HepG2 (cell line): ENCODE measurements at regions not wholly inside any gene's neighbourhood (a gene's known extent, or its start where the extent isn't known, plus 50 kb on each side); places are given as distances from the start of the nearest gene placed in this dataset.

Experiments
- ELF3 ChIP-seq: IDR thresholded peaks from 2 replicates; pipeline ENCODE4 v1.6.1; 2016; ENCODE audit warnings: missing genetic modification reagents, missing compliant biosample characterization
- MBD4 ChIP-seq: IDR thresholded peaks from 2 replicates; pipeline ENCODE4 v1.6.1; 2012; ENCODE audit warnings: low read length, inconsistent platforms, borderline replicate concordance
- NCOA5 ChIP-seq: sonication (generic); formaldehyde crosslinking; IDR thresholded peaks from 2 replicates; pipeline ENCODE4 v1.4.0; 2020; ENCODE audit warnings: missing genetic modification reagents
- RNF219 ChIP-seq: sonication (generic); formaldehyde crosslinking; IDR thresholded peaks from 2 replicates; pipeline ENCODE4 v1.5.0; 2020; ENCODE audit warnings: mild to moderate bottlenecking, missing genetic modification reagents
- TBP ChIP-seq: sonication (generic); formaldehyde crosslinking; IDR thresholded peaks from 2 replicates; pipeline ENCODE4 v1.5.0; 2020; ENCODE audit warnings: missing genetic modification reagents
- ZBTB44 ChIP-seq: sonication (generic); formaldehyde crosslinking; IDR thresholded peaks from 2 replicates; pipeline ENCODE4 v1.4.0; 2020; ENCODE audit warnings: missing genetic modification reagents
- ZNF343 ChIP-seq: sonication (generic); formaldehyde crosslinking; IDR thresholded peaks from 2 replicates; pipeline ENCODE4 v1.4.0; 2020; ENCODE audit warnings: mild to moderate bottlenecking, missing genetic modification reagents
- ZNF646 ChIP-seq: sonication (generic); formaldehyde crosslinking; IDR thresholded peaks from 2 replicates; pipeline ENCODE4 v1.9.0; 2021; ENCODE audit warnings: mild to moderate bottlenecking, missing genetic modification reagents
- ZNF878 ChIP-seq: sonication (generic); formaldehyde crosslinking; IDR thresholded peaks from 2 replicates; pipeline ENCODE4 v1.8.1; 2023; ENCODE audit warnings: mild to moderate bottlenecking, missing genetic modification reagents, moderate library complexity
- ZNF891 ChIP-seq: sonication (generic); formaldehyde crosslinking; IDR thresholded peaks from 2 replicates; pipeline ENCODE4 v1.5.0; 2020; ENCODE audit warnings: mild to moderate bottlenecking, missing genetic modification reagents
- TF ChIP-seq, protein P1 (sequence below), 2 experiments: fragments of 450-650 bp in 1 of 2; sonication (generic) in 1 of 2; formaldehyde crosslinking in 1 of 2; IDR thresholded peaks; 2 replicates each; pipeline versions ENCODE4 v1.6.1 to v1.8.0; 2016 to 2022; ENCODE audit warnings: antibody characterized with exemption in 1 of 2, mild to moderate bottlenecking in 1 of 2, missing genetic modification reagents in 1 of 2

DNA sequence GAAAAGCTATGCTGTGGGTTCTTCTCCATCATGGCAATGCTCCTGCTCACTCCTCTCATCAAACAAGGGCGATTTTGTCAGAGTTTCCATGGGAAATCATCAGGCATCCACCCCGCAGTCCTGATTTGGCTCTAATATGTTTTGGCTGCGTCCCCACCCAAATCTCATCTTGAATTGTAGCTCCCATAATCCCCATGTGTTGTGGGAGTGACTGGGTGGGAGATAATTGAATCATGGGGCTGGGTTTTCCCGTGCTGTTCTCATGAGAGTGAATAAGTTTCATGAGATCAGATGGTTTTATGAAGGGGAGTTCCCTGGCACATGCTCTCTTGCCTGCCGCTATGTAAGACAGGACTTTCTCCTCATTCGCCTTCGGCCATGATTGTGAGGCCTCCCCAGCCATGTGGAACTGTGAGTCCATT lies 163.8 kb downstream of the GADD45G start (continued):
- TF ChIP-seq, protein P1, sequence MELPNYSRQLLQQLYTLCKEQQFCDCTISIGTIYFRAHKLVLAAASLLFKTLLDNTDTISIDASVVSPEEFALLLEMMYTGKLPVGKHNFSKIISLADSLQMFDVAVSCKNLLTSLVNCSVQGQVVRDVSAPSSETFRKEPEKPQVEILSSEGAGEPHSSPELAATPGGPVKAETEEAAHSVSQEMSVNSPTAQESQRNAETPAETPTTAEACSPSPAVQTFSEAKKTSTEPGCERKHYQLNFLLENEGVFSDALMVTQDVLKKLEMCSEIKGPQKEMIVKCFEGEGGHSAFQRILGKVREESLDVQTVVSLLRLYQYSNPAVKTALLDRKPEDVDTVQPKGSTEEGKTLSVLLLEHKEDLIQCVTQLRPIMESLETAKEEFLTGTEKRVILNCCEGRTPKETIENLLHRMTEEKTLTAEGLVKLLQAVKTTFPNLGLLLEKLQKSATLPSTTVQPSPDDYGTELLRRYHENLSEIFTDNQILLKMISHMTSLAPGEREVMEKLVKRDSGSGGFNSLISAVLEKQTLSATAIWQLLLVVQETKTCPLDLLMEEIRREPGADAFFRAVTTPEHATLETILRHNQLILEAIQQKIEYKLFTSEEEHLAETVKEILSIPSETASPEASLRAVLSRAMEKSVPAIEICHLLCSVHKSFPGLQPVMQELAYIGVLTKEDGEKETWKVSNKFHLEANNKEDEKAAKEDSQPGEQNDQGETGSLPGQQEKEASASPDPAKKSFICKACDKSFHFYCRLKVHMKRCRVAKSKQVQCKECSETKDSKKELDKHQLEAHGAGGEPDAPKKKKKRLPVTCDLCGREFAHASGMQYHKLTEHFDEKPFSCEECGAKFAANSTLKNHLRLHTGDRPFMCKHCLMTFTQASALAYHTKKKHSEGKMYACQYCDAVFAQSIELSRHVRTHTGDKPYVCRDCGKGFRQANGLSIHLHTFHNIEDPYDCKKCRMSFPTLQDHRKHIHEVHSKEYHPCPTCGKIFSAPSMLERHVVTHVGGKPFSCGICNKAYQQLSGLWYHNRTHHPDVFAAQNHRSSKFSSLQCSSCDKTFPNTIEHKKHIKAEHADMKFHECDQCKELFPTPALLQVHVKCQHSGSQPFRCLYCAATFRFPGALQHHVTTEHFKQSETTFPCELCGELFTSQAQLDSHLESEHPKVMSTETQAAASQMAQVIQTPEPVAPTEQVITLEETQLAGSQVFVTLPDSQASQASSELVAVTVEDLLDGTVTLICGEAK (IDR thresholded peaks at IDR 0.05), result no peak
- TF ChIP-seq, protein P1 (CRISPR knock-in tag; IDR thresholded peaks at IDR 0.05), result no peak
- TF ChIP-seq ZNF343 (CRISPR knock-in tag), result no peak
- no peak for TF ChIP-seq TBP
- no peak for TF ChIP-seq NCOA5
- no peak for TF ChIP-seq ZNF891 (CRISPR knock-in tag)
- no peak for TF ChIP-seq RNF219 (CRISPR knock-in tag)
- TF ChIP-seq ZBTB44 (CRISPR knock-in tag), result no peak
- TF ChIP-seq MBD4, result no peak
- TF ChIP-seq ZNF878 (CRISPR knock-in tag), result no peak
- TF ChIP-seq ELF3 (CRISPR knock-in tag), result no peak
- TF ChIP-seq ZNF646, result no peak
